SK-N-SH treated with all-trans-retinoic acid at 6 μM for 48 hours (cell line): ENCODE measurements at regions not wholly inside any gene's neighbourhood (a gene's known extent, or its start where the extent isn't known, plus 50 kb on each side); places are given as distances from the start of the nearest gene placed in this dataset.

Source experiments
- ARNTL ChIP-seq: fragments of 450-650 bp; formaldehyde crosslinking; IDR thresholded peaks from 2 replicates; pipeline ENCODE4 v1.5.0; 2020; ENCODE audit warnings: low read depth, mild to moderate bottlenecking, moderate library complexity, borderline replicate concordance
- CREB5 ChIP-seq: fragments of 250-450 bp; sonication (Bioruptor Pico); IDR thresholded peaks from 2 replicates; pipeline ENCODE4 v1.5.1; 2020; ENCODE audit warnings: low read depth, mild to moderate bottlenecking, moderate library complexity
- CSDC2 ChIP-seq: fragments of 250-450 bp; sonication (Bioruptor Pico); IDR thresholded peaks from 2 replicates; pipeline ENCODE4 v1.5.0; 2020; ENCODE audit warnings: mild to moderate bottlenecking, moderate library complexity
- GLIS3 ChIP-seq: fragments of 250-450 bp; sonication (Bioruptor Pico); IDR thresholded peaks from 2 replicates; pipeline ENCODE4 v1.5.0; 2020; ENCODE audit warnings: mild to moderate bottlenecking, moderate library complexity
- ISL1 ChIP-seq: fragments of 250-450 bp; sonication (Bioruptor Pico); IDR thresholded peaks from 2 replicates; pipeline ENCODE4 v2.1.2; 2022; ENCODE audit warnings: mild to moderate bottlenecking, moderate library complexity
- OSR1 ChIP-seq: fragments of 250-450 bp; sonication (Bioruptor Pico); IDR thresholded peaks from 2 replicates; pipeline ENCODE4 v1.8.0; 2022; ENCODE audit warnings: moderate library complexity, mild to moderate bottlenecking, inconsistent platforms
- PATZ1 ChIP-seq: fragments of 250-450 bp; sonication (Bioruptor Pico); IDR thresholded peaks from 2 replicates; pipeline ENCODE4 v1.8.0; 2020; ENCODE audit warnings: mild to moderate bottlenecking, moderate library complexity, borderline replicate concordance
- PPARA ChIP-seq: fragments of 250-450 bp; sonication (Bioruptor Pico); IDR thresholded peaks from 2 replicates; pipeline ENCODE4 v1.5.0; 2020; ENCODE audit warnings: mild to moderate bottlenecking, borderline replicate concordance
- RARB ChIP-seq: fragments of 250-450 bp; sonication (Bioruptor Pico); IDR thresholded peaks from 2 replicates; pipeline ENCODE4 v1.8.0; 2021; ENCODE audit warnings: mild to moderate bottlenecking, moderate library complexity
- TSHZ2 ChIP-seq: fragments of 250-450 bp; sonication (Bioruptor Pico); IDR thresholded peaks from 2 replicates; pipeline ENCODE4 v1.5.0; 2020; ENCODE audit warnings: mild to moderate bottlenecking, moderate library complexity
- ZFP3 ChIP-seq: fragments of 250-450 bp; sonication (Bioruptor Pico); IDR thresholded peaks from 2 replicates; pipeline ENCODE4 v1.5.0; 2020; ENCODE audit warnings: mild to moderate bottlenecking, moderate library complexity
- ZFP30 ChIP-seq: fragments of 450-650 bp; formaldehyde crosslinking; IDR thresholded peaks from 2 replicates; pipeline ENCODE4 v1.5.0; 2022; ENCODE audit warnings: mild to moderate bottlenecking, moderate library complexity
- ZNF70 ChIP-seq: fragments of 450-650 bp; formaldehyde crosslinking; IDR thresholded peaks from 2 replicates; pipeline ENCODE4 v1.5.0; 2020; ENCODE audit warnings: mild to moderate bottlenecking, moderate library complexity

- no peak for TF ChIP-seq RARB (CRISPR knock-in tag)
- no peak for TF ChIP-seq ISL1 (CRISPR knock-in tag)
- no peak for TF ChIP-seq ZNF70 (CRISPR knock-in tag)
- no peak for TF ChIP-seq ARNTL (CRISPR knock-in tag)
- no peak for TF ChIP-seq CSDC2
- no peak for TF ChIP-seq PPARA (CRISPR knock-in tag)
- no peak for TF ChIP-seq ZFP30
- TF ChIP-seq ZFP3 (CRISPR knock-in tag): no peak
- TF ChIP-seq TSHZ2: no peak
- TF ChIP-seq OSR1 (CRISPR knock-in tag): no peak
- TF ChIP-seq CREB5 (CRISPR knock-in tag): no peak
- TF ChIP-seq PATZ1 (CRISPR knock-in tag): no peak
- TF ChIP-seq GLIS3 (CRISPR knock-in tag): no peak
Measured at GRCh38 chr16:55925242-55925641, 50.1 kb upstream of the CES5A start.
